Adrenal gland (tissue), 9 donors: ENCODE measurements at regions not wholly inside any gene's neighbourhood (a gene's known extent, or its start where the extent isn't known, plus 50 kb on each side); places are given as distances from the start of the nearest gene placed in this dataset.
"Not testable (repeated sequence)": the region's sequence is repeated elsewhere in the genome, so short reads cannot be mapped to it uniquely, and the experiment has no call there.

Source experiments
- DNase-seq, 7 donors: peaks; one replicate each; pipeline ENCODE4 v3.0.0-alpha.2; 2019 to 2020
- H3K27ac ChIP-seq, 5 donors: fragments of 200-600 bp; sonication (generic) in 4 of 5; 1 replicate in 3 of 5; 2 replicates in 2 of 5; pipeline versions ENCODE4 v1.5.1 to v1.8.0; 2016 to 2020; ENCODE audit warnings: mild to moderate bottlenecking in 1 of 5
- H3K27me3 ChIP-seq: fragments of 200-600 bp; 2 replicates; pipeline ENCODE4 v1.8.0; 2021
- H3K36me3 ChIP-seq, 2 donors: fragments of 200-600 bp; replicated peaks in 1 of 2; 1 replicate in 1 of 2; 2 replicates in 1 of 2; pipeline versions ENCODE4 v1.5.1 to v1.8.0; 2018 to 2022
- H3K4me1 ChIP-seq, 2 donors: fragments of 200-600 bp; replicated peaks in 1 of 2; 1 replicate in 1 of 2; 2 replicates in 1 of 2; pipeline versions ENCODE4 v1.5.1 to v1.8.0; 2018 to 2021
- H3K4me3 ChIP-seq, 4 donors: fragments of 200-600 bp; sonication (generic) in 3 of 4; one replicate each; pipeline ENCODE4 v1.5.1; 2016 to 2018
- H3K9me3 ChIP-seq, 3 donors: fragments of 200-600 bp; sonication (generic) in 1 of 3; replicated peaks in 1 of 3; 1 replicate in 2 of 3; 2 replicates in 1 of 3; pipeline versions ENCODE4 v1.5.1 to v1.8.0; 2016 to 2021
- POLR2A ChIP-seq, 2 donors: fragments of 450-650 bp; IDR thresholded peaks; one replicate each; pipeline ENCODE4 v1.6.1; 2017; ENCODE audit warnings: antibody characterized with exemption in 2 of 2, mild to moderate bottlenecking in 2 of 2, moderate library complexity in 1 of 2
- WGBS, 4 donors: extraction: QIAGEN DNeasy Blood & Tissue Kit in 2 of 4; methylation state at CpG; one replicate each; pipeline versions ENCODE4 v1.1.5 to v1.1.7; 2013 to 2017; 5-methylcytosine and 5-hydroxymethylcytosine counted together
- intact Hi-C, 2 donors: fragments of 100-400 bp; cut with DNase I; formaldehyde crosslinking; loops; one replicate each; pipeline versions ENCODE4 v1.14.1 to v1.15.0; 2022 to 2023
- TF ChIP-seq, protein P1 (sequence below), 6 experiments: fragments of 450-650 bp in 4 of 6; fragments of 200-600 bp in 2 of 6; sonication (generic) in 1 of 6; IDR thresholded peaks; 1 replicate in 5 of 6; 2 replicates in 1 of 6; pipeline versions ENCODE4 v1.5.1 to v1.8.0; 2016 to 2021; ENCODE audit warnings: antibody characterized with exemption in 6 of 6, mild to moderate bottlenecking in 2 of 6, moderate library complexity in 1 of 6
- donor health status: healthy with polysubstance abuse.
- donor health status: Bipolar disorder and iron deficiency.
- donor health status: DM: yes; HTN: yes; CAD: no.
- donor health status: DM: no; HTN: no; CAD: no.
- donor health status: DM: no; HTN: no; CAD: no.

GRCh38 chr2:209305746-209306196 is 118.1 kb upstream of the MAP2 start:
- no peak for TF ChIP-seq POLR2A (IDR thresholded peaks at IDR 0.05)
- TF ChIP-seq, protein P1, sequence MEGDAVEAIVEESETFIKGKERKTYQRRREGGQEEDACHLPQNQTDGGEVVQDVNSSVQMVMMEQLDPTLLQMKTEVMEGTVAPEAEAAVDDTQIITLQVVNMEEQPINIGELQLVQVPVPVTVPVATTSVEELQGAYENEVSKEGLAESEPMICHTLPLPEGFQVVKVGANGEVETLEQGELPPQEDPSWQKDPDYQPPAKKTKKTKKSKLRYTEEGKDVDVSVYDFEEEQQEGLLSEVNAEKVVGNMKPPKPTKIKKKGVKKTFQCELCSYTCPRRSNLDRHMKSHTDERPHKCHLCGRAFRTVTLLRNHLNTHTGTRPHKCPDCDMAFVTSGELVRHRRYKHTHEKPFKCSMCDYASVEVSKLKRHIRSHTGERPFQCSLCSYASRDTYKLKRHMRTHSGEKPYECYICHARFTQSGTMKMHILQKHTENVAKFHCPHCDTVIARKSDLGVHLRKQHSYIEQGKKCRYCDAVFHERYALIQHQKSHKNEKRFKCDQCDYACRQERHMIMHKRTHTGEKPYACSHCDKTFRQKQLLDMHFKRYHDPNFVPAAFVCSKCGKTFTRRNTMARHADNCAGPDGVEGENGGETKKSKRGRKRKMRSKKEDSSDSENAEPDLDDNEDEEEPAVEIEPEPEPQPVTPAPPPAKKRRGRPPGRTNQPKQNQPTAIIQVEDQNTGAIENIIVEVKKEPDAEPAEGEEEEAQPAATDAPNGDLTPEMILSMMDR (IDR thresholded peaks at IDR 0.05), result no peak
- no peak overlapping the region for H3K27ac ChIP-seq
- intact Hi-C loops, result no loop called here
- no peak for DNase-seq
- no peak overlapping the region for H3K4me3 ChIP-seq
- no peaks in the 10 kb centered on the region for H3K9me3 ChIP-seq
- no peaks in the 10 kb centered on the region for H3K27me3 ChIP-seq
- 60 to 90% (median 81%) methylated on average over 1 to 7 of the region's 7 CpGs for WGBS, 4 donors
- H3K36me3 ChIP-seq, result no peaks in the 10 kb centered on the region
- H3K4me1 ChIP-seq, result no peaks in the 10 kb centered on the region

GRCh38 chr2:209307161-209308001 is 116.5 kb upstream of the MAP2 start:
- H3K27me3 ChIP-seq, result no peaks in the 10 kb centered on the region
- DNase-seq, result no peak
- TF ChIP-seq, protein P1 (IDR thresholded peaks at IDR 0.05), result no peak
- no peak for TF ChIP-seq POLR2A (IDR thresholded peaks at IDR 0.05)
- H3K4me1 ChIP-seq, result no peaks in the 10 kb centered on the region
- 50 to 80% (median 71%) methylated on average over 3 to 10 of the region's 10 CpGs for WGBS, 4 donors
- H3K36me3 ChIP-seq, result no peaks in the 10 kb centered on the region
- H3K9me3 ChIP-seq, result no peaks in the 10 kb centered on the region
- H3K27ac ChIP-seq, result no peak overlapping the region
- no peak overlapping the region for H3K4me3 ChIP-seq
- intact Hi-C loops, result no loop called here

DNA sequence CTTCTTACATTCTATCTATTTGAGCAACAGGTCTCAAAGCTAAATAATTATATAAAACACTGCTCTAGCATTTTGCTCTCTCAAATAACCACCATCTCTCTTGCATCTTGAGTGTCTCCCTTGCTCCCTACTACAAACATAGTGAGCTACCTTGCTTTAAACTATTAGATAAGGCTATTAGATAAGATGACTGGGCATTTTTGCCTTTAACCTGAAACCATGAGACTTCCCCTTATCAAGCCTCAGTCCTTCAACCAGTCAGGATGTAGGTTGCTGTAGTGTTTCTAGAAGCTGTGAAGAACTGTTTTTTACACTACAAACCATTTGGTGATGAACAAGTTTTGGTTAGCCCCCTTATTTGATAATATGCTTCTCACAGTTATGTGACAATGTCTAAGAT is 115.4 kb upstream of the MAP2 start:
- H3K36me3 ChIP-seq, result no peaks in the 10 kb centered on the region
- TF ChIP-seq, protein P1 (IDR thresholded peaks at IDR 0.05), result no peak
- TF ChIP-seq POLR2A (IDR thresholded peaks at IDR 0.05), result no peak
- H3K27ac ChIP-seq, result no peak overlapping the region
- no peak for DNase-seq
- intact Hi-C loops, result no loop called here
- H3K4me1 ChIP-seq, result no peaks in the 10 kb centered on the region
- H3K4me3 ChIP-seq, result no peak overlapping the region
- no peaks in the 10 kb centered on the region for H3K27me3 ChIP-seq
- H3K9me3 ChIP-seq, result no peaks in the 10 kb centered on the region

DNA sequence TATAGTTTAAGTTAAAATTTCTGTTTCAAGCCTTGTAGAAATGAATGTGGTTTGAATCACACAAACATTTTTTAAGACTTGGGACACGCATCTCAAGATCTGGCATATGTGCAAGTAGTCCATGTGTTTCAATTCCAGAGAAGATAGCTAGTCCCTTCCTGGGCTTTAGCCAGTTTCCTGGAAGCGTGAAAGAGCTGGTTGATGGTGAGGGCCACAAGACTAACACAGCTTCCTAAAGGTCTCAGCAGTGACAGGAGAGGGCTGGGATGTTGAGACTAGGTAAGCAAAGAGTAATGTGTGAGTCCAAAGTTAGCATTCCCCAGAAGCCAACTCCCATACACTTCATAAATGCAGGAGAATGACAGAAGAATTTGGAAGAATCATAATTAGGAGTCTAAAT is 111.9 kb upstream of the MAP2 start:
- DNase-seq, result no peak
- H3K4me1 ChIP-seq, result no peaks in the 10 kb centered on the region
- no peaks in the 10 kb centered on the region for H3K36me3 ChIP-seq
- intact Hi-C loops, result no loop called here
- H3K9me3 ChIP-seq, result no peaks in the 10 kb centered on the region
- H3K27me3 ChIP-seq, result no peaks in the 10 kb centered on the region
- 51 to 72% (median 65%) methylated on average over 2 of the region's 2 CpGs for WGBS, 4 donors
- TF ChIP-seq, protein P1 (IDR thresholded peaks at IDR 0.05), result no peak
- TF ChIP-seq POLR2A (IDR thresholded peaks at IDR 0.05), result no peak
- H3K27ac ChIP-seq, result no peak overlapping the region
- H3K4me3 ChIP-seq, result no peak overlapping the region

DNA sequence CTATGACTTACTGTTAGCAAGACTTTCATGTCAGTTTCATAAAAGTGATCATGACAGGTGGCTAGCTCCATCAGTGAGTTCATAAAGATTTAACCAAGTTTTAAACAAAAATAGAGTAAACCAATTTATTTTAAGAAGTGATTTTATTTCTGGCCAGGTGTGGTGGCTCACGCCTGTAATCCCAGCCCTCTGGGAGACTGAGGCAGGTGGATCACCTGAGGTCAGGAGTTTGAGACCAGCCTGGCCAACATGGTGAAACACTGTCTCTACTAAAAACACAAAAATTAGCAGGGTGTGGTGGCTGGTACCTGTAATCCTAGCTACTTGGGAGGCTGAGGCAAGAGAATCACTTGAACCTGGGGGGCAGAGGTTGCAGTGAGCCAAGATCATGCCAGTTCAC is 111.4 kb upstream of the MAP2 start:
- intact Hi-C loops, H3K9me3 ChIP-seq, DNase-seq, H3K27ac ChIP-seq, H3K4me3 ChIP-seq, H3K36me3 ChIP-seq, H3K27me3 ChIP-seq, H3K4me1 ChIP-seq: not testable (repeated sequence)
- 45 to 79% (median 70%) methylated on average over 1 of the region's 1 CpG for WGBS, 4 donors
